Epithelial cell of esophagus (primary cell): ENCODE measurements at regions not wholly inside any gene's neighbourhood (a gene's known extent, or its start where the extent isn't known, plus 50 kb on each side); places are given as distances from the start of the nearest gene placed in this dataset.

ENCODE experiments used
- DNase-seq: peaks from one replicate; pipeline ENCODE4 v3.0.0; 2010; ENCODE audit warnings: low read depth
- H3K4me3 ChIP-seq: 2 replicates; pipeline ENCODE4 v1.5.1; 2011; ENCODE audit warnings: mild to moderate bottlenecking, low read length, control low read depth
- TF ChIP-seq, protein P1 (sequence below): IDR thresholded peaks from 2 replicates; pipeline ENCODE4 v1.5.1; 2011; ENCODE audit warnings: low read depth, mild to moderate bottlenecking, low read length, control low read depth, inconsistent platforms; ENCODE audit not compliant: insufficient read depth; ENCODE audit errors: missing control alignments

DNA sequence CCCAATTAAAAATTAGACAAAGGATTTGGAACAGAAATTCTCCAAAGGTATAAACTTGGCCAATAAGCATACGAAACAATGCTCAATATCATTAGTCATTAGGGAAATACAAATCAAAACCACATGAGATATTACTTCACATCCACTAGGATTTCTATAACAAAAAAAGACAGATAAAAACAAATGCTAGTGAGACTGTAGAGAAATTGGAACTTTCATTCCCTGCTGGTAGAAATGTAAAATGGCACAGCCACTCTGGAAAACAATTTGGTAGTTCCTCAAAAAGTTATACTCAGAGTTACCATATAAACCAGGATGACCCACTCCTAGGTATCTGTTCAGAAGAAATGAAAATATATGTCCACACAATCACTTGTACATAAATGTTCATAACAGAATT is 71.6 kb downstream of the RPL27A start:
- TF ChIP-seq, protein P1, sequence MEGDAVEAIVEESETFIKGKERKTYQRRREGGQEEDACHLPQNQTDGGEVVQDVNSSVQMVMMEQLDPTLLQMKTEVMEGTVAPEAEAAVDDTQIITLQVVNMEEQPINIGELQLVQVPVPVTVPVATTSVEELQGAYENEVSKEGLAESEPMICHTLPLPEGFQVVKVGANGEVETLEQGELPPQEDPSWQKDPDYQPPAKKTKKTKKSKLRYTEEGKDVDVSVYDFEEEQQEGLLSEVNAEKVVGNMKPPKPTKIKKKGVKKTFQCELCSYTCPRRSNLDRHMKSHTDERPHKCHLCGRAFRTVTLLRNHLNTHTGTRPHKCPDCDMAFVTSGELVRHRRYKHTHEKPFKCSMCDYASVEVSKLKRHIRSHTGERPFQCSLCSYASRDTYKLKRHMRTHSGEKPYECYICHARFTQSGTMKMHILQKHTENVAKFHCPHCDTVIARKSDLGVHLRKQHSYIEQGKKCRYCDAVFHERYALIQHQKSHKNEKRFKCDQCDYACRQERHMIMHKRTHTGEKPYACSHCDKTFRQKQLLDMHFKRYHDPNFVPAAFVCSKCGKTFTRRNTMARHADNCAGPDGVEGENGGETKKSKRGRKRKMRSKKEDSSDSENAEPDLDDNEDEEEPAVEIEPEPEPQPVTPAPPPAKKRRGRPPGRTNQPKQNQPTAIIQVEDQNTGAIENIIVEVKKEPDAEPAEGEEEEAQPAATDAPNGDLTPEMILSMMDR = no peak
- H3K4me3 ChIP-seq = no peak overlapping the region
- peak; percentile 16 for DNase-seq

DNA sequence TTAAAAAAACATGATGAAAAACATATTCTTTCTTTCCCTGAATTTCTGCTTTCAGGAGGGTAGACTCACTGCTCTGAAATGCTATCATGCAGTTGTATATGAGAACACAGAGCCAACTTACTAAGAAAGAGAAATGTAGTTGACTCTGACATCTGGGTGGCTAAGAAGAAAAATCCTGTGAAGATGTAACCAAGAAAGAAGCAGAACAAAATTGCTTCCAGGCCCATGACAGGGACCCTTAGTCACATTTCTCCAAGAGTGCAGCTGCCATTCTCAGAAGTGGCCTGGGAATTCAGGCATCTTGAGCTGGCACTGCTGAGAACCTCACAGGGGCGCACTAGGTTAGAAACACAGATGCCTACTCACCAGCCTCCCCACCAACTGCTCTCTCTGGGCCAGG is 73.6 kb downstream of the RPL27A start:
- H3K4me3 ChIP-seq = no peak overlapping the region
- no peak for DNase-seq
- TF ChIP-seq, protein P1 = no peak

DNA sequence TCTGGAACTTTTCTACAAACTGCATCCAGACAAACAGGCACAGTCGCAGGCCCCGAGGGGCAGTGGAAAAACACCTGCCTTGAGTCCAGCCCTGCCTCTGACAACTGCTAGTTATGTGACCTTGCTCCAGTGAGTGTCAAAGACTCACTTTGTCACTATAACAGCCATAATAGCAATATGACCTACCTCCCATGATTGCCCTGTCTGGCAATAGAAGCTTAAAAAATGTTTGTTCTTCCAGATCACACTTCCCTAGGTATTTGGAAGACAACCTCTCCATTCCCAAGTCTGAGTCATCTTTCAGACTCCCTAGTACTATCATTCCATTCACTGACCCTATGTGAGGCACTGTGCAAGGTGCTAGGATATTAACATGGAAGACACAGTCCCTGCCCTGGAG is 74.5 kb downstream of the RPL27A start:
- DNase-seq = peak; percentile 17
- TF ChIP-seq, protein P1 = no peak

DNA sequence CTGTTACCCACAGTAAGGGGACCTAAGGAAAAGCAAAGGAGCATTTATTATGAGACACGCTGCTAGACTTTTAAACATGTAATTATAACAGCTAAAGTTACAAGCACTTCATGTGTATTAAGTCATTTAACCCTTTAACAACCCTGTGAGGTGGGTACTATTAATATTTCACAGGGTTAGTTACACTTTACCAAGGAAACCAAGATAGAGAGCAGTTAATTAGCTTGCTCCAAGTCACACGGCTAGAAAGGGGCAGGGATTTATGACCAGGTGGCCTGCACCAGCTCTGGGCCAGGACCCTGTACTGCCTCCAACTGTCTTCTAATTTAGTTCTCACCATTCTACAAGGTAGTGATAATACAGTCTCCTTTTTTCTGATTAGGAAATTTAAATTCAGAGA is 74.9 kb downstream of the RPL27A start:
- TF ChIP-seq, protein P1 = no peak

More for the DNA sequence above, 74.5 kb downstream of the RPL27A start:
- H3K4me3 ChIP-seq = no peak overlapping the region

DNA sequence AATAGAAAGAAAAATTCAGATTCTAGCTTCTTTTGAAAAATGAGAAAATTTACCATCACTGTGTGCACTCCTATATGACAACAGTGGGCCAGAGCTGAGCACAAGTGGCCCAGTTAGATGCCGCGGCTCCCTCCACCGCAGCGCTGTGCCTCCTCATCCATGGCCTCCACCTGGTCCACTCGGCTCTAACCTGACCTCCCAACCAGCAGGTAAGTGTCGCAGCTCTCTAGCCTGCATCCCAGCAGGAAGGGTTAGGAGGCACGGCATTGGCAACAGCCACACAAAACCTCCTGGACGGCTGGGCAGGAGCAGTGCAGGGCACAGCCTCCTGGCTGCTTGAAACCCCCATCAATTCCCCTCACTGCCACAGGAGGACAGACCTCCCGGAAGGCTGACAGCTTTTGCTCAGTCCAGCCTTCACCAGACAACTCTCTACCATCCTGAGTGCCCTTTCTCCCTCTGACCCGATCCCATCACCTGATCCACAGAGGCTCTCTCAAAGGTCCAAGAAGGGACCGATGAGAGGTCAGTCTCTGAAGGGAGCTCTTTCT is 76.1 kb downstream of the RPL27A start:
- TF ChIP-seq, protein P1 = no peak

More for the DNA sequence above, 74.9 kb downstream of the RPL27A start:
- H3K4me3 ChIP-seq = no peak overlapping the region
- DNase-seq = no peak

DNA sequence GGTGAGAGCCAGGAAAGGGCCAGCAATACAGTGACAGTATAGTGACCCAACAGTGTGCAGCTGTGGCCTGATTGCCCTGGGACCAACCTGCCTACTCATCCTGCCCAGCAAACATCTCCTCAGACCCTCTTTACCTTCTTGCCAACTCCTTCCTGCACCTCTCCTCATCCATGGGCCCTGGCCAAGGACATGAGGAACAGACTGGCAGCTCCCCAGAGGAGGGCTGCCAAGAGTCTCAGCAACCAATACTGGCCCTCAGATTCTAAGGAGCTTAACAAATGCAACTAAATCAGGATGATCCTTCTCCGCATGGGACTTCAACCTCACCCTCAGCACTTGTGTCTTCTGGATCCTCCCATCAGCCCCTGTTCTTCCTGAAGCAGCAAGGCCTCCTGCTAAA is 77.0 kb downstream of the RPL27A start:
- TF ChIP-seq, protein P1 = no peak
- DNase-seq = no peak

More for the DNA sequence above, 76.1 kb downstream of the RPL27A start:
- no peak for DNase-seq
- no peak overlapping the region for H3K4me3 ChIP-seq

DNA sequence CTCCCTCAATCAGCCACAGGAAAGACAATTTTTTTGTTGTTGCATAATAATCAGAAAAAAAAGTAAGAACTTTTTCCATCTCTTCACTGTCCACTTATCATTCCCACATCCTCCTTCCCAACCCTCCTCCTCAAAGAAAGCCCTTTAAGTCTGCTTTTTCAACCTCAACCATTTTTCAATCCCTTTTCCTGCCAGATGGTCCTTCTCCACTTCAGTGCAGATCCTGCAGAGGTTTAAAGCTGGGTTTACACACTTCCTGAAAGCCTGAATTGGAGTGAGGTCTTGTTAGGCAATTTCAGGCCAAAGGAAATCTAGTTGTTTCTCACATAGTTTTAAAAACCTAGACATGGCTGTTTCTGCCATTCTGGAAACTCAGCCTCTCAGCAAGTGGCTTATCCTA is 78.3 kb downstream of the RPL27A start:
- H3K4me3 ChIP-seq = no peak overlapping the region
- TF ChIP-seq, protein P1 = no peak
- no peak for DNase-seq

More for the DNA sequence above, 77.0 kb downstream of the RPL27A start:
- no peak overlapping the region for H3K4me3 ChIP-seq
